NCI-H460 (cell line): ENCODE measurements at regions not wholly inside any gene's neighbourhood (a gene's known extent, or its start where the extent isn't known, plus 50 kb on each side); places are given as distances from the start of the nearest gene placed in this dataset.

Source experiments
- DNase-seq: peaks from one replicate; pipeline ENCODE4 v3.0.0-alpha.2; 2016; ENCODE audit warnings: low read depth; ENCODE audit errors: extremely low read depth

DNA sequence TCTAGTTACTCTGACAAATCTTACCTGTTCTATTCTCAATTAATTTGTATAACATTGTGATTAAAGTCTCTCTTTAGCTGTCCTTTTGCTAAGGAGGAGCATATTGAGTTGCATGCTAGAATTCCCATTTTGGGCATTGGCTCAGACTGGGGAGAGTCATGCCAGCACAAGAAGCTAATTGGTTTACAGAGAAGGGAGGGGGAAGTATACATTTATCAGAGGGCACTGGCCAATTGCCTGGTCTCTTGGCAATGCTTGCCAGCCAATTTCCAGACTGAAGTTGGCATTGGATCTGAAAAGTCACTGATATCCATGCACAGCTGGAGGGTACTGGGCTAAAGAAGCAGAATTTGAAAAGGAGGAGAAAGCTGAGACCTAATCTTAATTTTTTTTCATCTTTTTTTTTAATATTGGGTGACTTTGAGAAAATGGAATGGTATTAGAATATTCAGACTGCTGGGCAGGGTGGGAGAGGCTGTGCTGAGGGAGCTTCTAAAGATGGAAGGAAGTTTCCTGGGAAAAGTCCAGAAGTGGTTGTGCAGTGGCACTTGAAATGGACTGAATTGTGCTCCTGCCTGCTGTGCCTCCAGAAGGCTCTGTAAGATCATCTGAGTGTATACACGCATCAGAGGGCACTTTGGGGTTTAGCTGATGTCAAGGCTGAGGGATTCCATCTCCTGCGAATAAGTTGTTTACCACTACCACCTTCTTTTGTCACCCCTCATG lies 365.2 kb upstream of the DPH6 start:
- DNase-seq = no peak

DNA sequence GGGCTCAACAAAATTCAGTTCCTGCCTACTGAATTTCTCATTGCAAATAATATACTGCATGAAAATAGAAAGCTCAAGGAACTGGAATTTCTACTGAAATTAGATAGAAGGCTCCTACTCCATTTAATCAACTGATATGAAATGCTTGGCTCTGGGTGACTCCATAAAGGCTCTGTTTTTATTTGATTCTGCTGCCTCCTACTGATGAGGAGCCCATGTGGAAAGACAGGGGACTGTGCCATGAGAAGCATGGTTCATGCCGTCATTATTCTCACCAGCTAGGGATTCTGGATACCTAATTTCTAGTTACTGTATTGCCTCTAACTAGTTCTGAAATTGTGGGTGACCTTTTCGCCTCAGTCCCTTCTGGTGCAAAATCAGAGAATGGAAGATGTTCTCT lies 366.2 kb upstream of the DPH6 start:
- DNase-seq = no peak

GRCh38 chr15:35914573-35914972 lies 368.6 kb upstream of the DPH6 start:
- DNase-seq = no peak

- DNase-seq = no peak
Measured at GRCh38 chr15:35921046-35921445, 375.1 kb upstream of the DPH6 start.

DNA sequence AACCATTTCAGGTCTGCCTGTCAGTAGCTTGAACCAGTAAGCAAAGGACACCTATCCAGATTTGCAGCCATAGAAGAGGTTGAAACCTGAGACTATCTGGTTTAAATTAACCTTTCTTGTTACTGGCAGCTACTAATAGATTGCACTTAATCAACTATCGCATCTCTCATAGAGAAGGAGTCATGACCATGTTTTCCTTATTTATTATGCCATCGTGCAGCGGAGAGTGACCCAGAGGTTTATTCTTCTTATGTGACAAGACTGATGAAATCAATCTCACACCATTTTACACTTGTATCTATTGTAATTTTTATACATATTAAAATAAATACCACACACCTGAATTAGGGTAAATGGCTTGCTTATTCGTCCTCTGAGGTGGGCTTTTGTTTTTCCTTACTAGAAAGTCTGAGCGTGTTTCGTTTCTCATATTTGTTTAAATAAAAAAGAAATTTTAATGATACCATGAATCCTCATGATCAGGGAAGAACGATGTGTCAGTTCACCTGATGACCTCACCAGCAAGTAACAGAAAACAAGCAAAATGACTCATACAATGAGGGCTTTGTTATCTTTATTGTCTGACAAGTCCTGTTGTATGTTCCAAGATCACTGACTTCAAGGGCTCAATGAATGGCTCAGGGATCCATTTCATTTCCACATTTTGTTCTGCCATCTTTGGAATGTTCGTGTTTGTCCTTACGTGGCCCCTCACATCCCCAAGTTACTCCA lies 379.5 kb upstream of the DPH6 start:
- no peak for DNase-seq

DNA sequence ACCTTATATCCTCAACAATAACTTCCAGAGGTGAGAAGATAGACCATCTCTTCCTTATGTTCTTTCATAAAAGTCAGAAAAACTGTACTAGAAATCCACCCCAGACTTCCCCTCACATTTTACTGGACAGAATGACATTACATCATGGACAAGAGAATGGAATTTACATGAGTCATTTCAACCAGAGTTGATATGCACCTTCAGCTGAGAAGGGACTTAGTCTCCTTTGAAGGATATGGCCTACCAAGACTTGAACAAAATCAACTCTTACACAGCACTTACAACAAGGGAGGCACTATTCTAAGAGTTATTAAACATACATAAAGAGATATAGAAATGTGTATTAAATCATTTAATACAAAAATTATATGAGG lies 380.0 kb upstream of the DPH6 start:
- DNase-seq = no peak

DNA sequence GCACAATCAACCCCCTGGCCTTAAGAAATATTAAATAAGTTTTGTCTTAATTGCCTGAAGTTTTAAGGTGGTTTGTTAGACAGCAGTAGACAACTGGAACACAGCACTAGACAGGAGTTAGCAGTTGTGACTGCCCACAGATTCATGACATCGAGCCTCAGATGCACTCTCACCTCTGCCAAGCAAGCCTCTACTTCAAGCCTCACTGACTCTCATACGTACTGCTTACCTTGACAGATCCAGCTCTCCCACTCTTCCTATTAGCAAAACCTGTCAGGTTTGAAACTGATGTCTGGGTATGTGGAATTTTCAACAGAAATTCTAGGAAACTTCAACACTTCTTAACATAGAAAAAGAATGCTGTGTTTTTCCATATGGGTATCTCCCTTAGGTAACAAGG lies 382.9 kb upstream of the DPH6 start:
- no peak for DNase-seq

DNA sequence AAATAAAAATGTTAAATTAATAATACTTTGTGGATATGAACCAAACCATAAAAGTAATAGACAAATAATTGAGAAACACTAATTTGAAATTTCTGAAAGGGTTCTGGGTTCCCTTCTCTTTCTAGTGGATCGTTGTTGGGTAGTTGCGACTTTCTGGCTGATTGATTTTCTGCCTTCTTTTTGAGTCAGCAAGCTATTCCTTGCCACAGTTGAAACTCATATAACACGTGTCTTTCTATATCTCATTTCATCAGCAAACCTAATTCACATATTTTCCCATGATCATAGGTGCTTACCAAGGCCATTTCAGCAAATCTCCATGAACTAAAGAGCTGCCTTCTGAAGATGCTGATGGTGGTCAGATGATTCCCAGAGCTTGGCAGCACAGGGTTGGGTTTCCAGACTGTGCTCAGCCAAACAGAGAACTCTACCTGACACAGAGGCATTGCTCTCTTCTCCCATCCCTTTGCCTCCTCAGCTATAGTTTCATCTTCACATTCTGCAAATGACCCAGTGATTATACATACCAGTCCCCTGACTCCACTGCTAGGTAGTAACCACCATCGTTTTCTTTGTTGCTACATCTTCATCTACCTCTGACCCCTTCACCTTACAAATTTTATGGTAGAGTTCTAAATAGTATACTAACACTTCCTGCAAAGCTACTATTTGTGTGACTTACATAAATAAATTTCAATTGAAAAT lies 383.9 kb upstream of the DPH6 start:
- DNase-seq = no peak

DNA sequence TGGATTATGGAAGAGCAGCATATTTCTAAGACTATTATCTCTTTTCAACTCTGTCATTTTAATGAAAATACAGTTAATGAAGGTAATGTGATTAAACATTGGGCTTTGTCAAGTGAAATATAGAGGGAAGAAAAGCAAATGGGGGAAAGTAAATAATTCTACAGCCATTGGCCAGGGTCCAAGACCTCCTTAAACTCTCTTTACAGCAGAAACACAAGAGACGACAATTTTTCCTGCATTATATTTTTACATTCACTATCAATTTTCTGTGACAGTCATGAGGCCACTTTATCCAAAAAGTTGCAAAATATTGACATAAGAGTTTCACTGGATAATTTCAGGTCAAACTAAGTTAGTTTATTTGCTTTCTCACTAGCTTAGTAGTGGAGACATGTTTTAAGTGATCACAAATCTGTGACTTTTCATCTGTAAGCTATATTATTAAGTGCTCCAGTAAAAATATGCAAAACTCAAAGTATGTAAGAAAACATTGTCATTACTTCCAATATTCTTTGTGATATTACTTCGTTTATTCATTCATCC lies 385.9 kb upstream of the DPH6 start:
- DNase-seq = no peak

GRCh38 chr15:35932531-35932930 lies 386.6 kb upstream of the DPH6 start:
- no peak for DNase-seq

GRCh38 chr15:35933531-35933930 lies 387.6 kb upstream of the DPH6 start:
- DNase-seq = no peak

- DNase-seq = no peak
Measured at GRCh38 chr15:35934383-35935049, 388.6 kb upstream of the DPH6 start.

DNA sequence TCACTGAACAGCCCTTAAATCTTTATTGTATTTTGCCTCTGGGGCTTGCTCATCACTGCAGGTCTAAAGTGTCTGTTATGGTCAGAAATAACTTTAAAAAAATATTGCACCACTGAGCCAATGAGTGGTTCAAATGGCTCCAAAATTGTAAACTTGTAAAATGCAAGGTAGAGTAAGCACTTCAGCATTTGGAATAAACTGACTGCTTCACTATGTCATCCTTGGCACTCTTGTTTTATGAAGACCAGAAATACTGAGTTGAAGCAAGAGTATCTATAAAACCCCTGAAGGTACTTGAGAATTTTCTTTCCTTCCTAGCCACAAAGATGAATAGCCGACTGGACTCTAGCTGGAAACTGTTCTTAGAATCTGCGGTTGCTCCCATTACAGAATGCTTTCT lies 390.3 kb upstream of the DPH6 start:
- no peak for DNase-seq

- no peak for DNase-seq
Measured at GRCh38 chr15:35937380-35937779, 391.4 kb upstream of the DPH6 start.

- no peak for DNase-seq
Measured at GRCh38 chr15:35944945-35945585, 399.1 kb upstream of the DPH6 start.

DNA sequence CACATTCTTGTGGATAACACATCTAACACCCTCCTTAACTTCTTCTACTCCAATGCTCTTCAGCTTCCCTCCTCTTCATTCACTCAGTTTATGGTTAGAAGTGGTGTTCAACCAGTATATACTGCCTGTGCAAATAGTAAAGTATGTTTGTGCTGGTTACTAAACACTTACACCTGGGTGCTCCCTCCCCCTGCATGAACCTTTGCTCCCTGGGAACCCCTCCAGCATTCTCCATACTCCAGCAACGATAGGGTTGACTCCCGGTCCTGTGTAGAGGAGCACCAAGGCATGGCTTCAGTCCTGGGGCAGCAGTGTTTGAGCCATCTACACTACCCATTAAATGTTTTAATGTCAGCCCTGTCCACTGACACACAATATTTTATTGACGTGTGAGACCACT lies 407.5 kb upstream of the DPH6 start:
- no peak for DNase-seq

GRCh38 chr15:35956056-35956455 lies 410.1 kb upstream of the DPH6 start:
- DNase-seq = no peak

DNA sequence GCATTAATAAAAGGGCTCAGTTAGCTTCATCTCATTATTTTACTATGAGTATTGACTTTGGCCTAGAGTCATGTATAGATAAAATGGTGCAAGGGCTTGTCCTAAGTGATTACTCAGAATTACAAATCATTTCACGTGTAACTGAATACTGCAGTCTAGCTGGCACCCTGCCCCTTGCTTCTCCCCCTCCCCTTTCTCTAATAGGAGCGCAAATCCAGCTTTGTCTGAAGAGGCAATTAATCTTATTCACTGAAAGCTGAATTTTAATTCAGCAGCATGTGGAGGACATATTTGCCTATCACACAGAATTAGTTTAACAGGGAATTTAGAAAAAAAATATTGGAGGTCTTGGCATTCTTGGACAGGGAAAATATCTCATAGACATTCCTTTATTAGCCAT lies 412.1 kb upstream of the DPH6 start:
- no peak for DNase-seq

DNA sequence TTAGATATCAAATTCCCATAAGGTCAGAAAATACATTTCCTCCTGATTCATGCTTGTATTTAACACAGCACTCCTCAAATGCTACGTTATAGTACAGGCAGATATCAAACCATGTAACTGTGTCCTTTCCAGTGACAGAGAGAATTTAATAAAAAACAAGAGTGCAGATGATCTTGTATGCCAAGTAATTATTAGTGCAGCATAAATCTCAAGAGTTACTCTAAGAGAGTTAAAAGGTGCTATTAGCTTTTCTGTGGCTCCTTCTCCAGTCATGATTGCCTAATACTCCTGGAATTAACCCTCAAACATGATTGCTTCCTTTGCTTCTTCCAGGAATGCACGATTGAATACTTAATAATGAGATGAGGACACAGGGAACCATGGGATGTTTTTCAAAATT lies 413.0 kb upstream of the DPH6 start:
- no peak for DNase-seq

DNA sequence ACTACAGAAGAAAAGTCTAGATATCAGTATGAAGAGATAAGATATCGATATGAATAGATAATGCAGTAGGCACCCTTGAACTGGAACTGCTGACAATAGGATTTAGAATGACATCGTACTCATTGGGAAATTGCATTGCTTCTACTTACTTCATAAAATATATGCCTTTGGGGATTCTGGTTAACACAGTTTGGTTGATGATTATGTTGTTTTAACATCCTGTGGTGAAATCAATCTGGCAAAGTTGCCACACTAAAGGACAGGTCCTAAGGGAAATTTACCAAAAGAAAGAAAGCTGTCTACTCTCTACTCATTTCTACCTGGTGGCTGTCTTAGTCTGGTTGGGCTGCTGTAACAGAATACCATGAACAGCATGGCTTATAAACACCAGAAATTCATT lies 417.4 kb upstream of the DPH6 start:
- DNase-seq = no peak

GRCh38 chr15:35966781-35967180 lies 420.8 kb upstream of the DPH6 start:
- no peak for DNase-seq
